DND-41 (cell line): ENCODE measurements at regions not wholly inside any gene's neighbourhood (a gene's known extent, or its start where the extent isn't known, plus 50 kb on each side); places are given as distances from the start of the nearest gene placed in this dataset.

Experiments used
- ATAC-seq: fragments of 200-7000 bp; cut with Tn5 transposase; 3 replicates; pipeline ENCODE4 v1.9.1; 2021; ENCODE audit warnings: low read depth; ENCODE audit not compliant: insufficient read depth
- DNase-seq: peaks from one replicate; pipeline ENCODE4 v3.0.0-alpha.2; 2020
- H2AFZ ChIP-seq: 2 replicates; pipeline ENCODE4 v1.6.0; 2012; ENCODE audit warnings: low read depth, low read length
- H3K27ac ChIP-seq: 2 replicates; pipeline ENCODE4 v1.5.1; 2012; ENCODE audit warnings: low read length, inconsistent platforms
- H3K27me3 ChIP-seq: fragments of 200-600 bp; sonication (generic); 2 replicates; pipeline ENCODE4 v1.6.0; 2012; ENCODE audit warnings: low read length, mild to moderate bottlenecking, inconsistent platforms; ENCODE audit not compliant: insufficient read depth, poor library complexity
- H3K36me3 ChIP-seq: 2 replicates; pipeline ENCODE4 v1.5.1; 2012; ENCODE audit warnings: low read length, inconsistent platforms; ENCODE audit not compliant: insufficient read depth
- H3K4me1 ChIP-seq: 2 replicates; pipeline ENCODE4 v1.5.1; 2012; ENCODE audit warnings: mild to moderate bottlenecking, low read length; ENCODE audit not compliant: insufficient read depth
- H3K4me2 ChIP-seq: 2 replicates; pipeline ENCODE4 v1.6.0; 2012; ENCODE audit warnings: mild to moderate bottlenecking, moderate library complexity, low read length, inconsistent platforms; ENCODE audit not compliant: insufficient read depth
- H3K4me3 ChIP-seq, 2 experiments: fragments of 200-600 bp in 1 of 2; shearing (Covaris generic) in 1 of 2; 2 replicates each; pipeline ENCODE4 v1.5.1; 2012 to 2016; ENCODE audit warnings: inconsistent platforms in 2 of 2, low read length in 2 of 2, mild to moderate bottlenecking in 2 of 2, low read depth in 1 of 2, moderate library complexity in 1 of 2
- H3K79me2 ChIP-seq: 2 replicates; pipeline ENCODE4 v1.6.0; 2012; ENCODE audit warnings: low read length, inconsistent platforms; ENCODE audit not compliant: insufficient read depth
- H3K9ac ChIP-seq: 2 replicates; pipeline ENCODE4 v1.6.0; 2012; ENCODE audit warnings: low read depth, mild to moderate bottlenecking, inconsistent platforms, low read length, moderate library complexity
- H3K9me3 ChIP-seq: 2 replicates; pipeline ENCODE4 v1.5.1; 2012; ENCODE audit warnings: low read length, moderate library complexity, mild to moderate bottlenecking, inconsistent platforms; ENCODE audit not compliant: insufficient read depth, severe bottlenecking
- H4K20me1 ChIP-seq: 2 replicates; pipeline ENCODE4 v1.6.0; 2012; ENCODE audit warnings: low read length; ENCODE audit not compliant: insufficient read depth
- EZH2 ChIP-seq: IDR thresholded peaks from 3 replicates; pipeline ENCODE4 v1.6.1; 2012; ENCODE audit warnings: borderline replicate concordance, low read depth, mild to moderate bottlenecking, moderate library complexity, low read length, inconsistent platforms; ENCODE audit not compliant: severe bottlenecking
- TF ChIP-seq, protein P1 (sequence below): IDR thresholded peaks from 2 replicates; pipeline ENCODE4 v1.5.1; 2012; ENCODE audit warnings: borderline replicate concordance, low read length, moderate library complexity, mild to moderate bottlenecking; ENCODE audit not compliant: poor library complexity, severe bottlenecking; ENCODE audit errors: extremely low read depth

DNA sequence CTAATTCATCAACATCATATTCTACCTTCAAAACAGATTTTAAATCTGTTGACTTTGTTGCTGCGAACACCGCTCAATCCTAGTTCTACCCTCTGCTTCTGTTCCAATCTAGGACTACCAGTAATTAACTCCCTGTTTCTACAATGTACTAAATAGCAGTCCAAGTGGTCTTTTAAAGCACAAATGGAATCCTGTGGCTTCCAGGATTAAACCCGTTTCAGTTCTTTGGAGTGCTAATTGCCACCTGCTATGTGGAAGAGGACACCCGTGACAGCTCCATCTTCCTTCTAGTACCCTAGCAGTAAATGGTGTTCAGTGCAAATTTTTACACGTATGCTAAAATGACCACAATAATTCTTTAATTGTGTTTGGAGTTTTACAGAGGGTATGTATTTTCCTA lies 232.1 kb downstream of the TDRD3 start:
- Histone ChIP-seq H3K9me3 (no peaks in the 10 kb centered on the region), H3K4me2 (no peak overlapping the region), H3K27ac (no peak overlapping the region), H3K79me2 (no peaks in the 10 kb centered on the region), H3K4me3 (no peak overlapping the region), H4K20me1 (no peaks in the 10 kb centered on the region), H3K36me3 (no peaks in the 10 kb centered on the region), H3K4me1 (no peaks in the 10 kb centered on the region), H3K9ac (no peak overlapping the region), H3K27me3 (no peaks in the 10 kb centered on the region), H2AFZ (no peak overlapping the region)
- ATAC-seq (no peak), DNase-seq (no peak)
- TF ChIP-seq, protein P1, sequence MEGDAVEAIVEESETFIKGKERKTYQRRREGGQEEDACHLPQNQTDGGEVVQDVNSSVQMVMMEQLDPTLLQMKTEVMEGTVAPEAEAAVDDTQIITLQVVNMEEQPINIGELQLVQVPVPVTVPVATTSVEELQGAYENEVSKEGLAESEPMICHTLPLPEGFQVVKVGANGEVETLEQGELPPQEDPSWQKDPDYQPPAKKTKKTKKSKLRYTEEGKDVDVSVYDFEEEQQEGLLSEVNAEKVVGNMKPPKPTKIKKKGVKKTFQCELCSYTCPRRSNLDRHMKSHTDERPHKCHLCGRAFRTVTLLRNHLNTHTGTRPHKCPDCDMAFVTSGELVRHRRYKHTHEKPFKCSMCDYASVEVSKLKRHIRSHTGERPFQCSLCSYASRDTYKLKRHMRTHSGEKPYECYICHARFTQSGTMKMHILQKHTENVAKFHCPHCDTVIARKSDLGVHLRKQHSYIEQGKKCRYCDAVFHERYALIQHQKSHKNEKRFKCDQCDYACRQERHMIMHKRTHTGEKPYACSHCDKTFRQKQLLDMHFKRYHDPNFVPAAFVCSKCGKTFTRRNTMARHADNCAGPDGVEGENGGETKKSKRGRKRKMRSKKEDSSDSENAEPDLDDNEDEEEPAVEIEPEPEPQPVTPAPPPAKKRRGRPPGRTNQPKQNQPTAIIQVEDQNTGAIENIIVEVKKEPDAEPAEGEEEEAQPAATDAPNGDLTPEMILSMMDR, result no peak
- no peak for TF ChIP-seq EZH2

DNA sequence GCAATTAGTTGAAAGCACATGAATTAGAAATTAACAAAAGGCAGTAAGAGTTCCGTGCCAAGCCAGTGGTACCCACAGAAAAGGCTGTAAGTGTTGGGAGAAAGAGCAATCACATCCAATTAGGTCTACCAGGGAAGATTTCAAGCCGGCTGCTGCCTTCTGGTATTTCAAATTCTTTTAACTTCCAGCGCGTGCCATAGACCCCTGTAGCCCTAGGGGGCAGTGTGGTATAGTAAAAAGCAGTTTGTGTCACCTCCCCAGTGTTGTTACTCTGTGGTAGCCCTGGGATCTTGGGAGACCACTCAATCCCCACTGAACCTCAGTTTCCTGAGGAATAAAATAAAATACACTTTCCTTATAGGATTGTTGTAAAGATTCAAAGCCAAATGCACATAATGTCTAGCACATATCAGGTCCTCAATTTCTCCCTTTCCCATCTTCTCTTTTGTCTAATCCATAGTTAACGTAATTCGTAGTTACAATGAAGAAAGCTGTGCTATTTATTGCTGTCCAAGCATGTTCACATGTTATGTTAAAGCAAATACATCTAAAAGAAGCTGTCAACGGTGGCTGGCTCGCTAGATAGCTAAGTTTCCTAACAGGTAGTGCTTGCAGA lies 230.2 kb downstream of the TDRD3 start:
- Histone ChIP-seq H3K4me1 (no peaks in the 10 kb centered on the region), H2AFZ (no peak overlapping the region), H3K9me3 (no peaks in the 10 kb centered on the region), H3K27me3 (no peaks in the 10 kb centered on the region), H3K36me3 (no peaks in the 10 kb centered on the region), H4K20me1 (no peaks in the 10 kb centered on the region), H3K4me3 (no peak overlapping the region), H3K79me2 (no peaks in the 10 kb centered on the region), H3K4me2 (no peak overlapping the region), H3K9ac (no peak overlapping the region), H3K27ac (no peak overlapping the region)
- peak; percentile 80 for ATAC-seq
- no peak for TF ChIP-seq EZH2
- TF ChIP-seq, protein P1, result peak; percentile 76
- peak; percentile 48 for DNase-seq
